ENCODE measurements at regions not wholly inside any gene's neighbourhood (a gene's known extent, or its start where the extent isn't known, plus 50 kb on each side); places are given as distances from the start of the nearest gene placed in this dataset.

GRCh38 chr1:105795741-105796140, 1260.7 kb upstream of the PRMT6 start:
- no peak for TF ChIP-seq CTCF (IDR thresholded peaks at IDR 0.05)
- no peak for TF ChIP-seq EZH2 (IDR thresholded peaks at IDR 0.05; ENCODE audit: borderline replicate concordance, insufficient read depth, low read depth, low read length, poor library complexity, severe bottlenecking)
